ENCODE measurements at regions not wholly inside any gene's neighbourhood (a gene's known extent, or its start where the extent isn't known, plus 50 kb on each side); places are given as distances from the start of the nearest gene placed in this dataset.

- TF ChIP-seq POLR2A (IDR thresholded peaks at IDR 0.05) (no peak), CTCF (IDR thresholded peaks at IDR 0.05) (no peak)
Measured at GRCh38 chr11:106479646-106480045, 402.2 kb downstream of the AASDHPPT start.

All from vagina (tissue), 2 donors.